Thyroid gland (tissue), 4 donors: ENCODE measurements at regions not wholly inside any gene's neighbourhood (a gene's known extent, or its start where the extent isn't known, plus 50 kb on each side); places are given as distances from the start of the nearest gene placed in this dataset.

Experiments used
- CTCF ChIP-seq, 6 experiments: fragments of 200-600 bp in 3 of 6; fragments of 450-650 bp in 3 of 6; sonication (generic) in 3 of 6; IDR thresholded peaks; one replicate each; pipeline ENCODE4 v1.5.1; 2016 to 2019; ENCODE audit warnings: antibody characterized with exemption in 6 of 6, mild to moderate bottlenecking in 2 of 6, inconsistent platforms in 1 of 6, moderate library complexity in 1 of 6
- POLR2A ChIP-seq, 2 donors: fragments of 450-650 bp; IDR thresholded peaks; one replicate each; pipeline ENCODE4 v1.6.1; 2017; ENCODE audit warnings: antibody characterized with exemption in 2 of 2, mild to moderate bottlenecking in 2 of 2, moderate library complexity in 1 of 2

- TF ChIP-seq POLR2A (IDR thresholded peaks at IDR 0.05) = no peak
- no peak for TF ChIP-seq CTCF (IDR thresholded peaks at IDR 0.05)
These were observed 737.8 kb downstream of the FAM181B start for GRCh38 chr11:81995889-81996288.
